ENCODE measurements at regions not wholly inside any gene's neighbourhood (a gene's known extent, or its start where the extent isn't known, plus 50 kb on each side); places are given as distances from the start of the nearest gene placed in this dataset.

DNA sequence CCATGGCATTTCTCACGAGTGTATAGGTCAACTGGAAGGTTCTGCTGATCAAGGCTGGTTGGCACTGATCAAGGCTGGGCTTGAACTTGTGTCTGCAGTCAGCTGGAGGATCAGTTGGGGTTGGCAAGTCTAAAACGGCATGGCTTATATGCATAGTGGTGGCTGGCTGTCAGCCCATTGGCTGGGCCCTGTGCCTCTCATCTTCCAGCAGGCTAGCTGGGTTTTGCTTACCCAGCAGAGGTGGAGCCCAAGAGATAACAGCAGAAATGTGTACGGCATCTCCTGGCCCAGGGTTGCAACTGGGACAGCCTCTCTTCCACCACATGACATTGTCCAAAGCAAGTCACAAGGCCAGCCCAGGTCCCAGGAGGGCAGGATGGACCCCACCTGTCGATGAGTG lies 158.2 kb downstream of the BMP7 start:
- TF ChIP-seq, protein P1, sequence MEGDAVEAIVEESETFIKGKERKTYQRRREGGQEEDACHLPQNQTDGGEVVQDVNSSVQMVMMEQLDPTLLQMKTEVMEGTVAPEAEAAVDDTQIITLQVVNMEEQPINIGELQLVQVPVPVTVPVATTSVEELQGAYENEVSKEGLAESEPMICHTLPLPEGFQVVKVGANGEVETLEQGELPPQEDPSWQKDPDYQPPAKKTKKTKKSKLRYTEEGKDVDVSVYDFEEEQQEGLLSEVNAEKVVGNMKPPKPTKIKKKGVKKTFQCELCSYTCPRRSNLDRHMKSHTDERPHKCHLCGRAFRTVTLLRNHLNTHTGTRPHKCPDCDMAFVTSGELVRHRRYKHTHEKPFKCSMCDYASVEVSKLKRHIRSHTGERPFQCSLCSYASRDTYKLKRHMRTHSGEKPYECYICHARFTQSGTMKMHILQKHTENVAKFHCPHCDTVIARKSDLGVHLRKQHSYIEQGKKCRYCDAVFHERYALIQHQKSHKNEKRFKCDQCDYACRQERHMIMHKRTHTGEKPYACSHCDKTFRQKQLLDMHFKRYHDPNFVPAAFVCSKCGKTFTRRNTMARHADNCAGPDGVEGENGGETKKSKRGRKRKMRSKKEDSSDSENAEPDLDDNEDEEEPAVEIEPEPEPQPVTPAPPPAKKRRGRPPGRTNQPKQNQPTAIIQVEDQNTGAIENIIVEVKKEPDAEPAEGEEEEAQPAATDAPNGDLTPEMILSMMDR (IDR thresholded peaks at IDR 0.05), result no peak
- no peak for TF ChIP-seq POLR2A (IDR thresholded peaks at IDR 0.05)
